AG09319 (cell line): ENCODE measurements at regions not wholly inside any gene's neighbourhood (a gene's known extent, or its start where the extent isn't known, plus 50 kb on each side); places are given as distances from the start of the nearest gene placed in this dataset.

ENCODE experiments used
- DNase-seq: peaks from one replicate; pipeline ENCODE4 v3.0.0-alpha.2; 2010; ENCODE audit warnings: low read depth; ENCODE audit errors: extremely low read depth
- CTCF ChIP-seq: IDR thresholded peaks from 2 replicates; pipeline ENCODE4 v1.5.1; 2011; ENCODE audit warnings: low read depth, mild to moderate bottlenecking, inconsistent platforms, low read length, moderate library complexity

DNA sequence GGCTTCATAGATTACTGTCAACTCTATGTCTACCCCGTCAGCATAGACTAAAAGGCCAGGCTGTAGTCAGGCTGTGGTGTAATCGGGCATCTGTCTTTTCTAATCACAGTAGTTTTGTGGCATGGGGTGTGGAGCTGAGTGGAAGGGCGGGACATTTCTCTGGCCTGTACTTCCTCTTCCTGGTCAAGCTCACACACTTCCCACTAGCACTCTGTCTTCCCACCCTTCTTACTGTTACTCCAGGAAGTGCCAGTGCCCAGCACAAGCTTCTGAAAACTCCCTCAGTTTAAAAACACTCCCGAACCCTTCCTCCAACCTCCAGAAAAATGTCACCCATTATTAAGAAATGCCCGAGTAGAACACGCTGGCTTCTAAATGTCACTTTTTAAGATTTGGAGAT, 229.8 kb downstream of the KLF5 start:
- TF ChIP-seq CTCF: no peak
- no peak for DNase-seq

DNA sequence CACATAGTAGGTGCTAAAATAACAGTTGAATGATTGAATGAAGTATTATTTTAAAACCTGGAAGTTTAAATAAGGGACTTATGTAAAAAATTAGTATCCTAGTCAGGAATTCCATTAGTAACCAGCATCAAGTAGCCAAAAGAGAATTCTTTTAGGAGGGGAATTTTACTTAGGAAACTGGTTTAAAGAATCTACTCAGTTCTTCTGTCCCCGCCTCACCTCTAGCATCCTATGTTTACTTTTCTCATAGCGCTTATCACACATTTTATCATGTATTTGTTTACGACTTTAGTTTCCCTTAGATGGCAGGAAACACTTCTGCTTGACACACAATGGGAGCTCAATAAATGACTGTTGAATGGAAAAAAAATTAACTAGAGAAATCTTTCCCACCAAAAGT, 229.0 kb downstream of the KLF5 start:
- DNase-seq: no peak
- TF ChIP-seq CTCF: no peak

DNA sequence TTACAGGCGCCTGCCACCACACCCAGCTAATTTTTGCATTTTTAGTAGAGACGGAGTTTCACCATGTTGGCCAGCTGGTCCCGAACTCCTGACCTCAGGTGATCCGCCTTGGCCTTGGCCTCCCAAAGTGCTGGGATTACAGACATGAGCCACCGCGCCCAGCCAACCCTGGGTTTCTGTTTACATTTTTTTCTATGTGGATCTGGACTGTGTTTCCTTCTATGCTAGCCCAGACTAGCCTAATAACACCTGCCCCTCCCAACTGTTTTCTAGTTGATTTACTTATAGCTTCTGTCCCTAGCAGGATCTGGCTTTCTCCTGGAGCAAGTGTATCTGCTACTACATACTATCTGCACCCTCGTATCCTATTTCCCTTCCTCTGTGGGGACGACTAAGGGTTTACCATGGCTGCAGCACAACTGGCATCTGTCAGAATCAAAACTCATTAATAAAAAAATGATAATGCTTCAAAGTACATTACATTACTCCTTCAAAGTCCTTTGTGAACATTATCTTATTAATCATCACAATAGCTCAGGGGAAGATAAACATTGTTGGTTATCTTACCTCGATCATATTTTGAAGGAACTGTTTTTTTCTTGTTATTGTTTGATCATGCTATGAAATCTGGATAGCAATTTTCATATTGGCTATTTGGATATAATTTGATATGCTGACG, 228.3 kb downstream of the KLF5 start:
- no peak for DNase-seq
- TF ChIP-seq CTCF: no peak

GRCh38 chr13:73286177-73286576, 227.4 kb downstream of the KLF5 start:
- no peak for TF ChIP-seq CTCF
- no peak for DNase-seq

DNA sequence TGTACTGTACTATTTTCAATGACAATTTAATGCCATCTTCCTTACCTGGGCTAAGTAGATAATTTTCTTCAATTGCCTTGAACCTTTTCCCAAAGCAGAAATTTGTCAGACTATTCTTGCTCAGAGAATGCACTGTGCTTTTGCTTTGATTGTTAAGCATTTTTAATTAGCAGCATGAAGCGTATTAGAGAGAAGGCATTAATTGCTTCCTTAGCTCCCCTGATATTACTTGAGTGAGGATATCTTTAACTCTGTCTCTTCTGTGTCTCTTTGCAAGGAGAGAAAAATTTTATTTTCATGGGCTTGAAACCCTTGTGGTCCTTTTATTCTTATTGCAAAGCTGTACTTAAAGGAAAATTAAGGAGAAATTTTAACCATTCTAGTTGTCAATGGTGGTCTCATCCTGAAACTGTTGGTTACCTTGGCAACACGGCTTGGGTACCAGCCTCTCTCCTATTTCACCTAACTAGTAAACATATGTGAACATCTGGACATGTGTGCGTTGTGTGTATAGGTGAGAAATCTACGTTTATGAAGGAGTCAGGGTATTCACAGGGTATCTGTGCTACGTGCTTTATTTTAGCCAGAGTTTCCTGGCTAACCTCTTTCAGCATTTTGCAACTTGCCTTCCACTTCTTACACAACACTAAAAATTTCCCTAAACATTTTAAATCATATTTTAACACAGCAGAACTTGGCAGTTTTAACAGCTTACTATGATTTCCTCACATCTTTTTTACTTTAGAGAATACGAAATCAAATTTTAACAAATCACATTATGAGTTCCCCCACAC, 225.5 kb downstream of the KLF5 start:
- DNase-seq: no peak
- no peak for TF ChIP-seq CTCF

DNA sequence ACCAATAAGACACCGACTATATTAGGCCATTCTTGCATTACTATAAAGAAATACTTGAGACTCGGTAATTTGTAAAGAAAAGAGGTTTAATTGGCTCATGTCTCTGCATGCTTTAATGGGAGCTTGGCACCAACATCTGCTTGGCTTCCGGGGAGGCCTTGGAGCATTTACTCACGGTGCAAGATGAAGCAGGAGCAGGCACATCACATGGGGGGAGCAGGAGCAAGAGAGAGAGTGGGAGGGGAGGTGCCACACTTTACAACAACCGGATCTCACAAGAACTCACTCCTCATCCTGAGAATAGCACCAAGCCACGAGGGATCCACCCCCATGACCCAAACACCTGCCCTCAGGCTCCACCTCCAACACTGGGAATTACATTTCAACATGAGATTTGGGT, 224.8 kb downstream of the KLF5 start:
- no peak for TF ChIP-seq CTCF

DNA sequence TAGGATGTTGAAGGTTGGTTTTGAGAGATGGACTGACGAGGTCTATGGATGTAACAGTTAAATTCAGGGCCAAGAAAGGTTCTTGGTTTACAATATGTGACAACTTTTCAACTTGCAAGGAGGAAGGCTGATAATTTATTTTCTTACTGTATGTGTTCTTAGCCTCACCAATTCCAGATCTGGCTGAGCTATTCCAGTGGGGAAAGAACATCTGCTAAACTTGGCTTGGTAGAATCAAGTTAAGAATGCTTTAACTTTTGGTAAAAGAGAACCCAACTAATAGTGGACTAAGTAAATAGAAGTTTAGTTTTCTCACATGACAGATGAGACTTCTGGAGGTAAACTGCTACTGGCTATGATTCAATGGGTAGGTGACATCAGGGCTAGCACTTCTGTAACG, 222.9 kb downstream of the KLF5 start:
- no peak for DNase-seq
- TF ChIP-seq CTCF: no peak

More for the DNA sequence above, 224.8 kb downstream of the KLF5 start:
- no peak for DNase-seq
